ENCODE measurements at regions not wholly inside any gene's neighbourhood (a gene's known extent, or its start where the extent isn't known, plus 50 kb on each side); places are given as distances from the start of the nearest gene placed in this dataset.

GRCh38 chr4:184575306-184575705 is 73.9 kb downstream of the CASP3 start:
- Histone ChIP-seq H3K36me3 (replicated peaks in 1 of 2; ENCODE audit: control insufficient read depth in 1 of 2, insufficient read depth in 2 of 2, low read length in 2 of 2) (no peaks in the 10 kb centered on the region), H3K4me1 (ENCODE audit: insufficient read depth, low read length) (no peaks in the 10 kb centered on the region), H4K20me1 (ENCODE audit: insufficient read depth, low read length) (no peaks in the 10 kb centered on the region), H3K9ac (ENCODE audit: insufficient read depth, low read depth, low read length) (no peak overlapping the region), H2AFZ (ENCODE audit: low read length) (no peak overlapping the region), H3K4me3 (replicated peaks in 1 of 3; ENCODE audit: insufficient read depth in 1 of 3, low read depth in 2 of 3, low read length in 3 of 3) (no peak overlapping the region), H3K27me3 (ENCODE audit: control insufficient read depth in 1 of 2, insufficient read depth in 2 of 2, low read length in 2 of 2) (no peaks in the 10 kb centered on the region), H3K9me3 (ENCODE audit: low read length) (peaks cover under 1% of the 10 kb centered on the region; the same call in 1 of the 2 replicates), H3K79me2 (ENCODE audit: insufficient read depth, low read length) (no peaks in the 10 kb centered on the region), H3K4me2 (ENCODE audit: low read depth, low read length) (no peak overlapping the region), H3K27ac (ENCODE audit: extremely low read length, insufficient read depth, low read length) (no peak overlapping the region)
- CTCF ChIA-PET (ENCODE audit: low intra/inter-chr PET ratio, low total read pairs): no interaction called here
- in situ Hi-C loops (cut with HindIII; ENCODE audit: extremely low pct_ligation_motif_present, low pct_unique_long_range_greater_than_20kb) (no loop called here), intact Hi-C loops (cut with micrococcal nuclease; ENCODE audit: unreplicated experiment) (no loop called here)
- no peak for DNase-seq (ENCODE audit: low spot score)
- WGBS (ENCODE audit: low lambda C conversion rate): 18% methylated on average over 1 of the region's 1 CpG
- no TSS peak for BruUV-seq (replicated peaks)
- peak; percentile 29; the same call in 1 of the 3 replicates for ATAC-seq
- no peak for TF ChIP-seq ZBTB34 (CRISPR knock-in tag; IDR thresholded peaks at IDR 0.05)
- TF ChIP-seq WIZ (CRISPR knock-in tag; IDR thresholded peaks at IDR 0.05): no peak
- TF ChIP-seq PHF21A (CRISPR knock-in tag; IDR thresholded peaks at IDR 0.05): no peak
- TF ChIP-seq HMG20A (CRISPR knock-in tag; IDR thresholded peaks at IDR 0.05; ENCODE audit: borderline replicate concordance): no peak
- no peak for TF ChIP-seq PHF8 (CRISPR knock-in tag; IDR thresholded peaks at IDR 0.05)
- TF ChIP-seq ZNF629 (CRISPR knock-in tag; conservative IDR thresholded peaks at IDR 0.05): no peak
- POLR2A ChIA-PET: interaction anchor here (1.0 kb wide), 1 partner anchor 51 kb away, joined by 3 read pairs; no protein-coding TSS in a partner anchor
- FAIRE-seq: no peak

GRCh38 chr4:184574861-184575260 is 74.4 kb downstream of the CASP3 start:
- H3K79me2 ChIP-seq (ENCODE audit: insufficient read depth, low read length): no peaks in the 10 kb centered on the region
- H3K36me3 ChIP-seq (replicated peaks in 1 of 2; ENCODE audit: control insufficient read depth in 1 of 2, insufficient read depth in 2 of 2, low read length in 2 of 2): no peaks in the 10 kb centered on the region
- in situ Hi-C loops (cut with HindIII; ENCODE audit: extremely low pct_ligation_motif_present, low pct_unique_long_range_greater_than_20kb): no loop called here
- H3K27ac ChIP-seq (ENCODE audit: extremely low read length, insufficient read depth, low read length): no peak overlapping the region
- no peak overlapping the region for H3K9ac ChIP-seq (ENCODE audit: insufficient read depth, low read depth, low read length)
- no peaks in the 10 kb centered on the region for H4K20me1 ChIP-seq (ENCODE audit: insufficient read depth, low read length)
- DNase-seq (ENCODE audit: low spot score) (no peak), ATAC-seq (no peak), FAIRE-seq (no peak)
- BruUV-seq (replicated peaks): no TSS peak
- no peaks in the 10 kb centered on the region for H3K9me3 ChIP-seq (ENCODE audit: low read length)
- CTCF ChIA-PET (ENCODE audit: low intra/inter-chr PET ratio, low total read pairs): no interaction called here
- no peak overlapping the region for H3K4me3 ChIP-seq (replicated peaks in 1 of 3; ENCODE audit: insufficient read depth in 1 of 3, low read depth in 2 of 3, low read length in 3 of 3)
- H3K4me2 ChIP-seq (ENCODE audit: low read depth, low read length): no peak overlapping the region
- H3K4me1 ChIP-seq (ENCODE audit: insufficient read depth, low read length): no peaks in the 10 kb centered on the region
- H2AFZ ChIP-seq (ENCODE audit: low read length): no peak overlapping the region
- POLR2A ChIA-PET: no interaction called here
- H3K27me3 ChIP-seq (ENCODE audit: control insufficient read depth in 1 of 2, insufficient read depth in 2 of 2, low read length in 2 of 2): no peaks in the 10 kb centered on the region
- 84% methylated on average over 5 of the region's 5 CpGs for WGBS (ENCODE audit: low lambda C conversion rate)
- TF ChIP-seq DMAP1 (CRISPR knock-in tag; IDR thresholded peaks at IDR 0.05) (no peak), ZFP36L1 (CRISPR knock-in tag; IDR thresholded peaks at IDR 0.05) (no peak), ZNF878 (CRISPR knock-in tag; IDR thresholded peaks at IDR 0.05) (no peak), ZNF766 (CRISPR knock-in tag; IDR thresholded peaks at IDR 0.05; ENCODE audit: borderline replicate concordance) (no peak), KMT2B (CRISPR knock-in tag; IDR thresholded peaks at IDR 0.05) (no peak), UBTF (CRISPR knock-in tag; IDR thresholded peaks at IDR 0.05) (no peak)
- intact Hi-C loops (cut with micrococcal nuclease; ENCODE audit: unreplicated experiment): no loop called here

Data from HepG2 (cell line).